ENCODE measurements at regions not wholly inside any gene's neighbourhood (a gene's known extent, or its start where the extent isn't known, plus 50 kb on each side); places are given as distances from the start of the nearest gene placed in this dataset.

DNA sequence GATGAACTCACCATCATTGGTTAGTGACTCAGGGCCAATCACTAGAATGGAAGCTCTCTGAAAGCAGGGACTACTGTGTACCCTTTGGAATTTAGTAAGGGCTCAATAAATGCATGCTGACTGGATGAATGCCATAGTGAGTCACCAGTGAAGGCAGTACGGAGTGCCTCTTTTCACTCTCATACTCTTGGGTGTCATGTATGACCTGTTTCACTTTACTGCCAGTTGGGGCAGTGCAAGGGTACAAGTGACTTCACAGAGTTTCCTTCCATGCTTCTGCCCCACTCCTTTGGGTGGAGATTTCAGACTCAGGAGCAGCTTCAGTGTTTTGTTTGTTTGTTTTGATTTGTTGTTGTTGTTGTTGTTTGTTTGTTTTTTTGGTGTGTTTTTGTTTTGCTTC, 57.7 kb downstream of the SOX3 start:
- Mint-ChIP-seq H3K27me3 (no peaks in the 10 kb centered on the region), H3K9me3 (peaks cover 0 to 4% (median 0%) of the 10 kb centered on the region in 7 donors), H3K4me3 (no peak overlapping the region), H3K27ac (no peak overlapping the region), H3K36me3 (no peaks in the 10 kb centered on the region), H3K4me1 (no peaks in the 10 kb centered on the region)
- Histone ChIP-seq H3K9me3 (ENCODE audit: control insufficient read depth in 2 of 2, low read length in 2 of 2) (no peaks in the 10 kb centered on the region), H3K36me3 (ENCODE audit: control insufficient read depth, insufficient read depth, low read length) (no peaks in the 10 kb centered on the region), H3K4me3 (ENCODE audit: low read depth, low read length) (no peak overlapping the region), H3K27ac (ENCODE audit: insufficient read depth, low read length, poor library complexity, severe bottlenecking) (no peak overlapping the region), H3K4me1 (ENCODE audit: control insufficient read depth, insufficient read depth, low read length, poor library complexity, severe bottlenecking) (no peaks in the 10 kb centered on the region), H3K27me3 (ENCODE audit: control insufficient read depth, insufficient read depth, low read length) (no peaks in the 10 kb centered on the region)
- no peak for ATAC-seq (ENCODE audit: low read depth in 2 of 2)
- no peak for DNase-seq

- no peak for DNase-seq
- Histone ChIP-seq H3K27me3 (ENCODE audit: control insufficient read depth, insufficient read depth, low read length) (no peaks in the 10 kb centered on the region), H3K4me3 (ENCODE audit: low read depth, low read length) (no peak overlapping the region), H3K27ac (ENCODE audit: insufficient read depth, low read length, poor library complexity, severe bottlenecking) (no peak overlapping the region), H3K36me3 (ENCODE audit: control insufficient read depth, insufficient read depth, low read length) (no peaks in the 10 kb centered on the region), H3K9me3 (ENCODE audit: control insufficient read depth in 2 of 2, low read length in 2 of 2) (no peaks in the 10 kb centered on the region), H3K4me1 (ENCODE audit: control insufficient read depth, insufficient read depth, low read length, poor library complexity, severe bottlenecking) (no peaks in the 10 kb centered on the region)
- ATAC-seq (ENCODE audit: low read depth in 2 of 2), result no peak
- Mint-ChIP-seq H3K27ac (no peak overlapping the region), H3K9me3 (peaks cover 0 to 2% (median 0%) of the 10 kb centered on the region in 7 donors), H3K27me3 (no peaks in the 10 kb centered on the region), H3K36me3 (no peaks in the 10 kb centered on the region), H3K4me3 (no peak overlapping the region), H3K4me1 (no peaks in the 10 kb centered on the region)
Observed at GRCh38 chrX:140440876-140441275, 64.0 kb downstream of the SOX3 start.

DNA sequence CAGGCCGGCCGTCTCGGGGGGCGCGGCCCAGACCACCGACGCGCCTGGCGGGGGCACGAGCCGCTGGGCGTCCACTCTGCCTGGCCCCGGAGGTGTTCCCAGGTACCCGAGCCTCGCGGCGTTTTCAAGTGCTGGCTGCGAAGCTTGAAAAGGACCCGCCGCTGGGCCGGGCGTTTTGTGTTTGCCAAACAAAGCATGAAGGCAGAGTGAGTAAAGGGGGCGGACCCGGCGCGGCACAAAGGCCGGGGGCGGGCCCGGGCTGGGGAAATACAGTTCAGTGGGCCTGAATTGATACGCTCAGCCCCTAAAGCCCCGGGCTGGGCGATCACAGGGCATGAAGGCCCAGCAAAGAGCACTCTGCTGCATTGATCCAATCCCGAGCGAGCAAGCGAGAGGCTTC, 65.4 kb downstream of the SOX3 start:
- Mint-ChIP-seq H3K9me3 (peaks cover 0 to 2% (median 0%) of the 10 kb centered on the region in 7 donors), H3K4me3 (no peak overlapping the region), H3K4me1 (no peaks in the 10 kb centered on the region), H3K27me3 (no peaks in the 10 kb centered on the region), H3K27ac (no peak overlapping the region), H3K36me3 (no peaks in the 10 kb centered on the region)
- ATAC-seq (ENCODE audit: low read depth in 2 of 2) (no peak), DNase-seq (no peak)
- Histone ChIP-seq H3K27me3 (ENCODE audit: control insufficient read depth, insufficient read depth, low read length) (no peaks in the 10 kb centered on the region), H3K36me3 (ENCODE audit: control insufficient read depth, insufficient read depth, low read length) (no peaks in the 10 kb centered on the region), H3K4me1 (ENCODE audit: control insufficient read depth, insufficient read depth, low read length, poor library complexity, severe bottlenecking) (no peaks in the 10 kb centered on the region), H3K9me3 (ENCODE audit: control insufficient read depth in 2 of 2, low read length in 2 of 2) (no peaks in the 10 kb centered on the region), H3K4me3 (ENCODE audit: low read depth, low read length) (no peak overlapping the region), H3K27ac (ENCODE audit: insufficient read depth, low read length, poor library complexity, severe bottlenecking) (no peak overlapping the region)

DNA sequence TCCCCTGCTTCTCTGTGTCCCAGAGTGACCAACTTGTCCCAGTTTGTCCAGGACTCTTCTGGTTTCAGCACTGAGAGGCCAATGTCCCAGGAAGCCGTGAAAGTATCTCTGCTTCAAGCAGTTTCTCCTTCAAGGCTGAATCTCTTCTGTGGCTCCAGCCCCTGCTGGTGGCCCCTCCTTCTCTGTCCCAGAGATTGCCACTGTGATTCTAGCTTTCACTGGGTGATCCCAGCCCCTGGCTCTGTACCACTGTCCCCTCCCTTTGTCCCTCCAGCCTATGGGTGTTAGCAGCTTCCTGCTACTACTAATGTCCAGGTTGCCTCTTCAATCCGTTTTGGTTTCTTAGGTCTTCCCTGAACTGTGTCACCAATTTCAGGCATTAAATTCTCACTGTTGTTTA, 70.5 kb downstream of the SOX3 start:
- H3K9me3 ChIP-seq (ENCODE audit: control insufficient read depth in 2 of 2, low read length in 2 of 2), result no peaks in the 10 kb centered on the region
- Mint-ChIP-seq H3K9me3 (peaks cover 0 to 5% (median 0%) of the 10 kb centered on the region in 7 donors), H3K27ac (no peak overlapping the region), H3K4me3 (no peak overlapping the region), H3K36me3 (no peaks in the 10 kb centered on the region), H3K4me1 (no peaks in the 10 kb centered on the region), H3K27me3 (no peaks in the 10 kb centered on the region)
- DNase-seq, result no peak
- H3K4me3 ChIP-seq (ENCODE audit: low read depth, low read length), result no peak overlapping the region
- no peak for ATAC-seq (ENCODE audit: low read depth in 2 of 2)
- H3K27ac ChIP-seq (ENCODE audit: insufficient read depth, low read length, poor library complexity, severe bottlenecking), result no peak overlapping the region
- H3K27me3 ChIP-seq (ENCODE audit: control insufficient read depth, insufficient read depth, low read length), result no peaks in the 10 kb centered on the region
- no peaks in the 10 kb centered on the region for H3K36me3 ChIP-seq (ENCODE audit: control insufficient read depth, insufficient read depth, low read length)
- no peaks in the 10 kb centered on the region for H3K4me1 ChIP-seq (ENCODE audit: control insufficient read depth, insufficient read depth, low read length, poor library complexity, severe bottlenecking)

DNA sequence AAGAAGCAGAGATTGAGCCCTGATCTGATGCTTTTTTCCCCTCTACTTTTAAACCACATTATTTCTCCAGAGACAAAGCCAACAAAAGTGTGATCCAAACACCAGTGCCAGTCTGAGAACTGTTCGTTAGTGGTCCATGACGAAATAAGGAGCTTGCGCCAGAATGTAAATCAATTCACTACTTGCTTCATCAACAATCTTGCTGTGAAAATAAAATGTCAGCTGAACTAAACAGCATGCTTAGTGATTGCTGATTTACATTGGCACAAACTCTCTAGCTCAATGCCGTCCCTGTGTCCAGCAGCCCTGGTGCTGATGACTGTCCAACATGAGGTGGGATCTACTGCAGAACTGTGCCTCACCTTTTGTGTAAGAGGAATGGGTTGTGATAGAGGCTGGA, 71.3 kb downstream of the SOX3 start:
- H3K27me3 ChIP-seq (ENCODE audit: control insufficient read depth, insufficient read depth, low read length), result no peaks in the 10 kb centered on the region
- no peak overlapping the region for H3K27ac ChIP-seq (ENCODE audit: insufficient read depth, low read length, poor library complexity, severe bottlenecking)
- ATAC-seq (ENCODE audit: low read depth in 2 of 2) (no peak), DNase-seq (no peak)
- H3K36me3 Mint-ChIP-seq, result no peaks in the 10 kb centered on the region
- H3K9me3 ChIP-seq (ENCODE audit: control insufficient read depth in 2 of 2, low read length in 2 of 2), result no peaks in the 10 kb centered on the region
- H3K9me3 Mint-ChIP-seq, result peaks cover 0 to 5% (median 0%) of the 10 kb centered on the region in 7 donors
- H3K4me3 ChIP-seq (ENCODE audit: low read depth, low read length), result no peak overlapping the region
- no peak overlapping the region for H3K4me3 Mint-ChIP-seq
- H3K4me1 Mint-ChIP-seq, result no peaks in the 10 kb centered on the region
- H3K4me1 ChIP-seq (ENCODE audit: control insufficient read depth, insufficient read depth, low read length, poor library complexity, severe bottlenecking), result no peaks in the 10 kb centered on the region
- no peak overlapping the region for H3K27ac Mint-ChIP-seq
- no peaks in the 10 kb centered on the region for H3K36me3 ChIP-seq (ENCODE audit: control insufficient read depth, insufficient read depth, low read length)
- H3K27me3 Mint-ChIP-seq, result no peaks in the 10 kb centered on the region

DNA sequence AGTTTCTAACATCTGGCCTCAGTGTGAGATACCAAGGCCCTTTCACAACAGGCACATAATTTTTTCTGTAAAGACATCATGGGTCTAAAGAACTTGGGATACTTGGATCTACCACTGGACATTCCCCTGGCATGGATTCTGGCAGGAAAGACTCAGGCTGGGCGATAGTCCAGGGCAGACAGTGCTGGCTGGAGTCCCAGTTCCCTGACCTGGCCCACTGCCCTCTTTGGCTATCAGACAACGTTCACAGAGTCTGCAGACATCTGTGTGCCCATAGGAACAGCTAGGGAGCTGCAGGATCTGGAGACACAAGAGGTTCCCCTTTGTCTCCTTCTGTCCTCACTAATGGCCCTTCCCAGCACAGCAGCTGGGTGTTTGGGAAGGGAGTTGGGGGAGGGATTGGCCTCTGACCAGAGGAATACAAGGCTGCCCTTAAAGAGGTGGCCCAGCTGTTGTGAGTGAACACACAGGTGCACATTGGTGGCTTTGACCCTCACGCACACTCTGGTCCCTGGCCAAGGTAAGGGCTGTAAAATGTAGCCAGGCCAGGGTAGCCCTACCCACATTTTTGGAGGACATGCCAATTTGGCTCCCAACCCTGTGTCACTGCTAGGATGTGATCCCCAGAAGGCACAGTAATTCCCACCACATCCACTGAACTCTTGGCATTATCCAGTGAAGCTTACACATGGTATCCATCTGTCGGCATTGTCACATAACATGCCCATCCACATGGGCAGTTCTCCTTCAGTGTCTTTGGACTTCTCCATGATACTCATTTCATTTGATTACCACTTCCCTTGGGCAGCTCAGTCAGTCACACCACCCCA, 72.3 kb downstream of the SOX3 start:
- Mint-ChIP-seq H3K36me3 (no peaks in the 10 kb centered on the region), H3K4me1 (no peaks in the 10 kb centered on the region), H3K9me3 (peaks cover 0 to 5% (median 0%) of the 10 kb centered on the region in 7 donors), H3K27me3 (no peaks in the 10 kb centered on the region), H3K4me3 (no peak overlapping the region), H3K27ac (no peak overlapping the region)
- Histone ChIP-seq H3K27ac (ENCODE audit: insufficient read depth, low read length, poor library complexity, severe bottlenecking) (no peak overlapping the region), H3K4me1 (ENCODE audit: control insufficient read depth, insufficient read depth, low read length, poor library complexity, severe bottlenecking) (no peaks in the 10 kb centered on the region), H3K27me3 (ENCODE audit: control insufficient read depth, insufficient read depth, low read length) (no peaks in the 10 kb centered on the region), H3K36me3 (ENCODE audit: control insufficient read depth, insufficient read depth, low read length) (no peaks in the 10 kb centered on the region), H3K4me3 (ENCODE audit: low read depth, low read length) (no peak overlapping the region), H3K9me3 (ENCODE audit: control insufficient read depth in 2 of 2, low read length in 2 of 2) (no peaks in the 10 kb centered on the region)
- ATAC-seq (ENCODE audit: low read depth in 2 of 2) (no peak), DNase-seq (no peak)

DNA sequence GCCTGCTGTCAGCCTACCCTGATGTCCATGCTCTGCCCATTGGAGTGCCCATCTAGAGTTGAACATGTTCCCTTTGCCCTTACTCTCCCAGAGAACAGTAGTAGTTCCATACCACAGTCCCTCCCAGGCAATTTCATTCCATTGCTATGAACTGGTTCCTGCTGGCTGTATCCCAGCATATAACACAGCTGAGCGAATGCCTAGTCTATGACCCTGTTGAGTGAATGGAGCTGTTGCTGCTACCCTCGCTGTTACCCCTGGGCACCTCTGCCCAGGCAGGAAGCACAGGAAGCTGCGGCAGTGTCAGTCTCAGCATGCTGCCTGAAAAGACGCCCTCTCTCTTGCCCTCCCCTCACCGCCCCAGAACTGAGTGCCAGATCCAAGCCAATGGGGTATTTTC, 73.3 kb downstream of the SOX3 start:
- Histone ChIP-seq H3K9me3 (ENCODE audit: control insufficient read depth in 2 of 2, low read length in 2 of 2) (no peaks in the 10 kb centered on the region), H3K4me3 (ENCODE audit: low read depth, low read length) (no peak overlapping the region), H3K36me3 (ENCODE audit: control insufficient read depth, insufficient read depth, low read length) (no peaks in the 10 kb centered on the region), H3K27me3 (ENCODE audit: control insufficient read depth, insufficient read depth, low read length) (no peaks in the 10 kb centered on the region), H3K27ac (ENCODE audit: insufficient read depth, low read length, poor library complexity, severe bottlenecking) (no peak overlapping the region), H3K4me1 (ENCODE audit: control insufficient read depth, insufficient read depth, low read length, poor library complexity, severe bottlenecking) (no peaks in the 10 kb centered on the region)
- no peaks in the 10 kb centered on the region for H3K4me1 Mint-ChIP-seq
- H3K36me3 Mint-ChIP-seq, result no peaks in the 10 kb centered on the region
- peaks cover 0 to 5% (median 0%) of the 10 kb centered on the region in 7 donors for H3K9me3 Mint-ChIP-seq
- no peak for DNase-seq
- no peak overlapping the region for H3K4me3 Mint-ChIP-seq
- H3K27me3 Mint-ChIP-seq, result no peaks in the 10 kb centered on the region
- no peak for ATAC-seq (ENCODE audit: low read depth in 2 of 2)
- no peak overlapping the region for H3K27ac Mint-ChIP-seq

DNA sequence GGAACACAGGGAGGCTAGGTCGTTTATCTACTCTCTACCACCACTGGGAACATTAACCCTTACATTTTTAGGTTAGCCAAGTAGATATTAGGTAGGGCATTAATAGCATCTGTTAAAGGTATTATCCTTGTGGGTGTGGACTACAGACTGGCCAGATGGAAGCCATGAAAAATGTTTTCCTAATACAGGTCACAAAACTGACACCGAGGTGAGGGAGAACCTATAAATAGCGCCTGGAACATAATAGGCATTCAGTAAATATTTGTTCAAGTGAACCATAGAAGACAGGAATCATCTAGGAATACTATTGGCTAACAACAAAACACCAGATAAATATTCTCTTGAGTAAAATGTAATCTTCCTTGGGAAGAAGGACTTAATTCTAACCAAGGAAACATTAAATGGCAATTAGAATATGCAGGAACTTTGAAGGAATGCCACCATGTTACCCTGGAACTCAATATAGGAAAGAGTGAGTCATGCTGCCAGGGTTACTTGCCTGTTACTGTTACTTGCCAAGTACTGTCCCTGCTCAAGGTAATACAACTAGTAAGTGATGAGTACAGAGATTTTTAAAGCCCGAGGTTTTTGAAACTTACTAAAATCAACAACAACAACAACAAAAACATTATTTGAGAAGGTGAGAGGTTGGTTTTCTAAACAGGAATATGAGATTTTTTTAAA, 79.0 kb downstream of the SOX3 start:
- H3K27me3 Mint-ChIP-seq, result no peaks in the 10 kb centered on the region
- H3K36me3 Mint-ChIP-seq, result no peaks in the 10 kb centered on the region
- peaks cover 0 to 5% (median 0%) of the 10 kb centered on the region in 7 donors for H3K9me3 Mint-ChIP-seq
- DNase-seq (no peak), ATAC-seq (ENCODE audit: low read depth in 2 of 2) (no peak)
- Histone ChIP-seq H3K27ac (ENCODE audit: insufficient read depth, low read length, poor library complexity, severe bottlenecking) (no peak overlapping the region), H3K27me3 (ENCODE audit: control insufficient read depth, insufficient read depth, low read length) (no peaks in the 10 kb centered on the region), H3K9me3 (ENCODE audit: control insufficient read depth in 2 of 2, low read length in 2 of 2) (no peaks in the 10 kb centered on the region), H3K36me3 (ENCODE audit: control insufficient read depth, insufficient read depth, low read length) (no peaks in the 10 kb centered on the region), H3K4me1 (ENCODE audit: control insufficient read depth, insufficient read depth, low read length, poor library complexity, severe bottlenecking) (no peaks in the 10 kb centered on the region), H3K4me3 (ENCODE audit: low read depth, low read length) (no peak overlapping the region)
- H3K27ac Mint-ChIP-seq, result no peak overlapping the region
- H3K4me3 Mint-ChIP-seq, result no peak overlapping the region
- H3K4me1 Mint-ChIP-seq, result no peaks in the 10 kb centered on the region
